ENCODE measurements at regions not wholly inside any gene's neighbourhood (a gene's known extent, or its start where the extent isn't known, plus 50 kb on each side); places are given as distances from the start of the nearest gene placed in this dataset.

DNA sequence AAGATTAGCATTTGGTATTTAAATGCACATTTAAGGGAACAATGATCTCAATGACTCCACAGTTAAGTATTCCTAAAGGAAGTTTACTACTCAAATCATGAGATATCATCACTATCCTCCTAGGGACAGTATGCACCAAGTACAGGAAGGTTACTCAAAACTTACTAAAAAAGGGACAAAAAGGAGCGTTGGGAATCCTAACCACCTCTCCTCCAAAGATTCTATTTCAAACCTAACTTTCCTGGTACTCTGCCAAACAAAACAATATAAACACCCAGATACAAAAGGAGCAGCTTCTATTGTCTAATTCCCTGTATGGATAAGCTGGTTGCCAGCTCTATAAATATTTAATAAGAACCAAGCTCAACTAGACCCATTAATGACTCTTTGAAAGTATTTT, 377.7 kb downstream of the NUAK1 start:
- TF ChIP-seq CTCF (IDR thresholded peaks at IDR 0.05), result no peak
- TF ChIP-seq POLR2A (IDR thresholded peaks at IDR 0.05), result no peak
- no peaks in the 10 kb centered on the region for H3K4me1 ChIP-seq
- H3K27ac ChIP-seq, result no peak overlapping the region
- H3K9me3 ChIP-seq, result no peaks in the 10 kb centered on the region
- H3K27me3 ChIP-seq, result no peaks in the 10 kb centered on the region
- H3K4me3 ChIP-seq, result no peak overlapping the region
- intact Hi-C loops (cut with DNase I; ENCODE audit: low total_unique reads), result no loop called here
- no peak for DNase-seq
- H3K36me3 ChIP-seq, result no peaks in the 10 kb centered on the region

DNA sequence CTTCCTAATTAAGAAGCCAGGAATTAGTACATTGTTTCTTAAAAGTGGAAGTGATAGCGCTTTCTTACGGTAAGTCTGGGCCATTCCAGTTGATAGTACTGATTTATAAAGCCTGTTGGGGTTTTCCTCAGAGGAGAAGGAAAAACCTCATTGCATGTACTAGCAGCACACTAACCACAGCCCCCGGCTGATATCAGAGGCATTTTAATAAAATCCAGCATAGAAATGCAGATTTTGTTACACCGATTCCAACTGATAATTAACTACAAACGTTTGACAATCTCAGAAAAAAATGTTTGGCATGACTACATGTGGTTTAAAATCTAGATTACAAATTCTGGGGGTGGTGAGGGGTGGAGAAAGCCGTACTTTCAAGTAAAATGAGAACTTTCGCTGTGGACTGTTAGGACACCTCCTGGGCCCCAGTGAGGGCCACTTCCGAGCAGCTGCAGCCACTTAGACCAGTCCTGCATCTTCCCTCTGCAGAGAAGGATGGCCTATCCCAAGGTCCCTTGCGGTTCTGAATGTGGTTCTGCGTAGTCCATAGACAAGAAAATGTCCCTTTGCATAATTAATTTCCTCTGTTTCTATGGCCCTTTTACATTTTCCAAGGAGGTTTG, 374.4 kb downstream of the NUAK1 start:
- no peaks in the 10 kb centered on the region for H3K27me3 ChIP-seq
- H3K4me1 ChIP-seq, result no peaks in the 10 kb centered on the region
- no peaks in the 10 kb centered on the region for H3K9me3 ChIP-seq
- no peak for DNase-seq
- H3K27ac ChIP-seq, result no peak overlapping the region
- no peak overlapping the region for H3K4me3 ChIP-seq
- TF ChIP-seq CTCF (IDR thresholded peaks at IDR 0.05) (no peak), POLR2A (IDR thresholded peaks at IDR 0.05) (no peak)
- intact Hi-C loops (cut with DNase I; ENCODE audit: low total_unique reads), result no loop called here
- no peaks in the 10 kb centered on the region for H3K36me3 ChIP-seq

GRCh38 chr12:105765053-105766014, 373.4 kb downstream of the NUAK1 start:
- H3K36me3 ChIP-seq, result no peaks in the 10 kb centered on the region
- H3K4me1 ChIP-seq, result no peaks in the 10 kb centered on the region
- no peaks in the 10 kb centered on the region for H3K9me3 ChIP-seq
- no peak for TF ChIP-seq POLR2A (IDR thresholded peaks at IDR 0.05)
- TF ChIP-seq CTCF (IDR thresholded peaks at IDR 0.05), result no peak
- no peak overlapping the region for H3K4me3 ChIP-seq
- H3K27ac ChIP-seq, result no peak overlapping the region
- intact Hi-C loops (cut with DNase I; ENCODE audit: low total_unique reads), result no loop called here
- no peak for DNase-seq
- no peaks in the 10 kb centered on the region for H3K27me3 ChIP-seq

DNA sequence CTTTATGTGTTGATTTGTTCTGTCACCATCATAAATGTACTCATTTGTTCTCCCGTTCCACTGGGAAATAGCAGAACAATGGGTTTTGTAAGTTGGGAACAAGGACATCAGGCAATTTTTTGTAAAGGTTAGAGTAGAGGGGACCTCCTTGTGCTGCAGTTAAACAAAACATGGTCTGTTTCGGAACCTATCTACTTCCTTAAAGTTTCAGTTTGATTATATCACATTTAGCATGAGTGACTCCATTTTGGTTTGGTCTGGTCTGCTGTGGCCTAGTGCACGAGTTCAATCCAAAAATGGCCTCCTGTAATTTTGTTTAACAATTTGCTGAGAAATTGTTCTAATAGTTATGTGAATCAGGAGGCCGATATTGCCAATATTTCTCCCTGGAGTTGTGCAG, 372.7 kb downstream of the NUAK1 start:
- DNase-seq, result no peak
- no peak overlapping the region for H3K4me3 ChIP-seq
- H3K4me1 ChIP-seq, result no peaks in the 10 kb centered on the region
- H3K36me3 ChIP-seq, result no peaks in the 10 kb centered on the region
- TF ChIP-seq POLR2A (IDR thresholded peaks at IDR 0.05), result no peak
- H3K9me3 ChIP-seq, result no peaks in the 10 kb centered on the region
- no peaks in the 10 kb centered on the region for H3K27me3 ChIP-seq
- H3K27ac ChIP-seq, result no peak overlapping the region
- intact Hi-C loops (cut with DNase I; ENCODE audit: low total_unique reads), result no loop called here

GRCh38 chr12:105769486-105769885, 369.3 kb downstream of the NUAK1 start:
- Histone ChIP-seq H3K36me3 (no peaks in the 10 kb centered on the region), H3K4me1 (peaks cover 4 to 9% of the 10 kb centered on the region in 2 donors), H3K4me3 (no peak overlapping the region), H3K27me3 (no peaks in the 10 kb centered on the region), H3K27ac (no peak overlapping the region), H3K9me3 (no peaks in the 10 kb centered on the region)
- intact Hi-C loops (cut with DNase I; ENCODE audit: low total_unique reads), result no loop called here
- DNase-seq, result no peak
- TF ChIP-seq POLR2A (IDR thresholded peaks at IDR 0.05) (no peak), CTCF (IDR thresholded peaks at IDR 0.05) (no peak)

All from uterus (tissue), 3 donors.